Parathyroid adenoma (tissue), 2 donors: ENCODE measurements at regions not wholly inside any gene's neighbourhood (a gene's known extent, or its start where the extent isn't known, plus 50 kb on each side); places are given as distances from the start of the nearest gene placed in this dataset.

ENCODE experiments used
- H2AFZ ChIP-seq: fragments of 300-600 bp; sonication (generic); one replicate; pipeline ENCODE4 v1.7.0; 2017; ENCODE audit warnings: antibody characterized with exemption, mild to moderate bottlenecking
- H3K27ac ChIP-seq: fragments of 300-600 bp; sonication (generic); one replicate; pipeline ENCODE4 v1.7.0; 2017
- H3K27me3 ChIP-seq: fragments of 300-600 bp; sonication (generic); one replicate; pipeline ENCODE4 v1.7.0; 2017; ENCODE audit warnings: low read length; ENCODE audit not compliant: control insufficient read depth, insufficient read depth
- H3K36me3 ChIP-seq: fragments of 300-600 bp; sonication (generic); one replicate; pipeline ENCODE4 v1.7.0; 2017; ENCODE audit warnings: low read length; ENCODE audit not compliant: control insufficient read depth, insufficient read depth
- H3K4me1 ChIP-seq: fragments of 300-600 bp; sonication (generic); one replicate; pipeline ENCODE4 v1.7.0; 2017; ENCODE audit warnings: control low read depth
- H3K4me2 ChIP-seq: fragments of 300-600 bp; sonication (generic); one replicate; pipeline ENCODE4 v1.7.0; 2017; ENCODE audit warnings: low read length
- H3K4me3 ChIP-seq: fragments of 300-600 bp; sonication (generic); one replicate; pipeline ENCODE4 v1.7.0; 2017; ENCODE audit warnings: low read depth, low read length
- H3K79me2 ChIP-seq: fragments of 300-600 bp; sonication (generic); one replicate; pipeline ENCODE4 v1.7.0; 2017; ENCODE audit warnings: control low read depth
- H3K9ac ChIP-seq: fragments of 300-600 bp; sonication (generic); one replicate; pipeline ENCODE4 v1.7.0; 2017; ENCODE audit warnings: mild to moderate bottlenecking
- H3K9me3 ChIP-seq: fragments of 300-600 bp; sonication (generic); one replicate; pipeline ENCODE4 v1.7.0; 2017; ENCODE audit warnings: low read length; ENCODE audit not compliant: control insufficient read depth
- TF ChIP-seq, protein P1 (sequence below): fragments of 300-600 bp; sonication (generic); IDR thresholded peaks from one replicate; pipeline ENCODE4 v1.7.0; 2017; ENCODE audit warnings: antibody characterized with exemption, mild to moderate bottlenecking
- donor health status: primary hyperparathyroidism.

DNA sequence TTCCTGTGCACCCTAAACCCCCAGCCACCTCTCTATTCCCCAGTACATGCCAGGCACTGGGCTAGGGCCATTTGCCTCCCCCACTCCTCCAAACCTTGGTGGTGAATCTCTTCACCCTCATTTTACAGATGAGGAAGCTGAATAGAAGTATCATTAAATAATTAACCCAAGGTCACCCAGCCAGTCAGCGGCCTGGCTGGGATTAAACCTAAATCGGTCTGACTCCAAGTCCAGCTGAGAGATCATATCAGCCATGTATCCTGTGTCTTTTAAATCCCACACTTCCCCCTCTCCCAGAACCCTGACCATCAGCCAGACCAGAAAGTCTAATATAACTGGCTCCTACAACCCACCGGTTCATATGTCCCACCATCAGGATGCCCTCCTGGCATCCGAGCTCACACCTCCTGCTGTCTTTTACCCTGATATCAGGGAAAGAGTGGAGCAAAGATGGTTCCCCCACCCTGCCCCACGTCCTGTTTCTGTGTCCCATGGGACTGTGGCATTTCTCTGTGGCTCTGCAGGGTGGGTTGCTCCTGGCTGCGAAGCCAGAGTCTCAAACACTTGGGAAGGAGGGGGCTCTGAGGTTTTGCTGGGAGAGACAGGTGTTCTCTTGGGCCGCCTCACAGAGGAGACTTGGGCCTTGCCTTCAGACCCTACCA is 145.3 kb downstream of the VEGFA start:
- no peak overlapping the region for H3K4me3 ChIP-seq
- H3K36me3 ChIP-seq: no peaks in the 10 kb centered on the region
- H3K27ac ChIP-seq: no peak overlapping the region
- no peaks in the 10 kb centered on the region for H3K4me1 ChIP-seq
- H3K79me2 ChIP-seq: no peaks in the 10 kb centered on the region
- H3K9me3 ChIP-seq: no peaks in the 10 kb centered on the region
- H3K4me2 ChIP-seq: no peak overlapping the region
- TF ChIP-seq, protein P1, sequence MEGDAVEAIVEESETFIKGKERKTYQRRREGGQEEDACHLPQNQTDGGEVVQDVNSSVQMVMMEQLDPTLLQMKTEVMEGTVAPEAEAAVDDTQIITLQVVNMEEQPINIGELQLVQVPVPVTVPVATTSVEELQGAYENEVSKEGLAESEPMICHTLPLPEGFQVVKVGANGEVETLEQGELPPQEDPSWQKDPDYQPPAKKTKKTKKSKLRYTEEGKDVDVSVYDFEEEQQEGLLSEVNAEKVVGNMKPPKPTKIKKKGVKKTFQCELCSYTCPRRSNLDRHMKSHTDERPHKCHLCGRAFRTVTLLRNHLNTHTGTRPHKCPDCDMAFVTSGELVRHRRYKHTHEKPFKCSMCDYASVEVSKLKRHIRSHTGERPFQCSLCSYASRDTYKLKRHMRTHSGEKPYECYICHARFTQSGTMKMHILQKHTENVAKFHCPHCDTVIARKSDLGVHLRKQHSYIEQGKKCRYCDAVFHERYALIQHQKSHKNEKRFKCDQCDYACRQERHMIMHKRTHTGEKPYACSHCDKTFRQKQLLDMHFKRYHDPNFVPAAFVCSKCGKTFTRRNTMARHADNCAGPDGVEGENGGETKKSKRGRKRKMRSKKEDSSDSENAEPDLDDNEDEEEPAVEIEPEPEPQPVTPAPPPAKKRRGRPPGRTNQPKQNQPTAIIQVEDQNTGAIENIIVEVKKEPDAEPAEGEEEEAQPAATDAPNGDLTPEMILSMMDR: no peak
- no peak overlapping the region for H2AFZ ChIP-seq
- no peak overlapping the region for H3K9ac ChIP-seq
- H3K27me3 ChIP-seq: no peaks in the 10 kb centered on the region

DNA sequence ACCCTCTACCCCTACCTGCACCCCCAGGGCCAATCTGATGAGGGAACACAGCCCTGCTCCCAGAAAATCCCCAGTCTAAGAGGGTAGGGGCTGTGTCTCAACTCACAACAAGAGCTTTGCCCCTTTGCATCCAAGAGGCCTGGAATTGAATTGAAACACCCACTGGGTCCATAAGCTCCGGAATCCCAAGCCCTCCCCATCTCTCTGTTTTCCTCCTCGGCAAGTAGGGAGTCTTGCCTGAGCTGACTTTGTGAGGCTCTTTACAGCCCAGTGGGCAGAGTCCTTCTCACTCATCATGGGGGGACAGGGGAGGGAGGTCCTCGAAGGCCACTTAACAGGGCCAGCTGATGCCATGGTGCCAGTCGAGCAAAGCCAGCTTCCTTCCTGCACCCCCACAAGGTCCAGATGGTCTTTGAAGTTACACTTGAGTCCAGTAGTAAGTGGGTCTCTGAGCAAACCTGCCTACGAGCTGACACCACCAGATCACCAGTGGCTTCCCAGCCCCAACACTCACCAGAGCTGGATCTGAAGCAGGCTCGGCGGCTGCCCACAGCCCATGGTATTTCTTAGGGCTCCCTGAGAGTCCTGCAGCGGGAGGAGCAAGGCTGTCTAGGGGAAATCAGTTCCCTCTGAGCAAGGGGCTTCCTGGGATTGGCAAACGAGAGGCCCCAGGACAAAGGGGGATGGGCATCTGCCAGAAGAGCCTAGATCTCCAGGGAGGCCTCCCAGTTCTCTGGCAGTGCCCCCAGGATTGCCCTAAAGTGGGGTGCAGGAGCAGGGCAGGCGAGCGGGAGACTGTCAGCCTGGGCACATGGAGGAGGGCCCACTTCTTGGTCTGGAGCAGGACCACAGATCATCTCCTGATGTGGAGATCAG is 144.5 kb downstream of the VEGFA start:
- TF ChIP-seq, protein P1: no peak
- Histone ChIP-seq H3K4me2 (no peak overlapping the region), H2AFZ (no peak overlapping the region), H3K27ac (no peak overlapping the region), H3K36me3 (no peaks in the 10 kb centered on the region), H3K79me2 (no peaks in the 10 kb centered on the region), H3K9me3 (no peaks in the 10 kb centered on the region), H3K27me3 (no peaks in the 10 kb centered on the region), H3K9ac (no peak overlapping the region), H3K4me3 (no peak overlapping the region), H3K4me1 (no peaks in the 10 kb centered on the region)

DNA sequence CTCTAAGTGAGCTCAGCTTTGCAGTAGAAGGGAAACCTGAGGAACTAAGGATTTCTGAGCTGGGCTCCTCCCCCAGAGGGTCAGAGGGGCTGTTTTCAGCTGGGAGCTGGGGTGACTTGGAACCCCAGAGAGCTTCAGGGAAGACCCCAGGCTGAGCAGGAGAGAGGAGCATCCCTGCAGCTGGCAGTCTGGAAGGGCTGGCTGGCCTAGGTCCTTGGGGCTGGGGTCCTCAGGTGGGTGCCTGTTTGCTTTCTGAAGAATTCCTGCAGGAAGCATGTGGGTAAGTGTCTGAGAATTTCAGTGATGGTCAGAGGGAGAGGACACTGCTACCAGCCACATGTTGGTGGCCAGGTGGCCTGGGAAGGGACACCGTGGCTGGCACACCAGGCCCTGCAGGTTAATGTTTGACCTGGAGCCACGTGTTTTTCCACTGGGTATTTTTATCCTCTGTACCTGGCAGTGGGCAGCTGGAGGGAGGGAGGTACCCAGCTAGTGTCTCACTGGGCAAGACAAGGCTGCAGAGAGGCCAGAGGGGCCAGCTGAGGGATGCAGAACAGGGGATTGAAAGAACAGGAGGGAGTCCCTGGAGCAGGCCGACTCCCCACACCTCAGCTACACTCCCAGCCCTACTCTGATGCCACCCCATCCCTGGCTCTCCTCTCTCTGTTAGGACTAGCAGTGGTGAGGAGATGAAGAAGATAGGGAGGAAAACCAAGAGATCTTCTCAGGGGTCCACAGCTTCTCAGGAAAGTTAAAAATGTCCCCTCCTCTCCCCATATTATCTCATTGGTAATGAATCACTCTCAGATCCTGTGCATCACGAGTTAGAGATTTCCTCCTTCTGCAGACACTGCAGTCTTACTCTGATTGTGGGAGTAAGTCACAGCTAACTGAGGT is 143.6 kb downstream of the VEGFA start:
- Histone ChIP-seq H3K36me3 (no peaks in the 10 kb centered on the region), H3K9me3 (no peaks in the 10 kb centered on the region), H3K27ac (no peak overlapping the region), H3K4me1 (no peaks in the 10 kb centered on the region), H3K4me3 (no peak overlapping the region), H3K27me3 (no peaks in the 10 kb centered on the region), H3K4me2 (no peak overlapping the region), H2AFZ (no peak overlapping the region), H3K9ac (no peak overlapping the region), H3K79me2 (no peaks in the 10 kb centered on the region)
- TF ChIP-seq, protein P1: no peak

DNA sequence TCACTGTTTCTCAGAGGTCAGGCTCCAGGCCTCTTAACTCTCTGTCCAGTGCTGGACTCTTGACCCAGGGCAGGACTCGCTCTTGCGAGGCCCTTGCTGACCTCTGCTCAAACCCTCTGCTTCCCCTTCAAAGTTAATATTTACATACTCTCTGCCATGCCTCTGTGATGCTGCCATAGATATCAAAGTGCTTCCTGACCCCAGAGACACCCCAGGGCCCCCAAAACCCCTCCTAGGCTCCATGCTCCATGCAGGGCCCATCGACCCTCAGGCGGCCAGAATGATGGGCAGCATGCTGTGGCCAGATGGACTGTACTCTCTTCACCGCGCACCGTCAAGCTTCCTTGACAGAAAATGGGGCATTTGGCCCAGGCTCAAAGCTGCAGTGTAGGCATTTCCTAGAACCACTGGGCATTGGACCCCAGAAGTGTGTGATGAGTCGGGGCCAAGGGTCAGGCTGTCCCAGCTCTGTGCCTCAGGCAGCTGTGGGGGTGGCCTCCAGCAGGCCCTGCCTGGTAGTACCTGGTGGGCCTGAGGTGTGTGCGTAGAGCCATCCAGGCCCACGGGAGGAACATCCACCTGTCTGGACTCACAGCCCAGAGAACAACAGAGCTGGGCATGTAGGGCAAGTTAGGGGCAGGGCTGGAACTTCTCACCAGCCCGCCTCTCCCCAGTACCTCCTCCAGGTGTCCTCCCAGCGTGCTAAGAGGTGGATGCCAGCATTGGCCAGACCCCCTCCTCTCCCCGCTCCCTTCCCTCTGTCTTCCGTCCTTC is 142.8 kb downstream of the VEGFA start:
- H3K27me3 ChIP-seq: no peaks in the 10 kb centered on the region
- no peak overlapping the region for H3K4me2 ChIP-seq
- H3K36me3 ChIP-seq: no peaks in the 10 kb centered on the region
- H3K4me1 ChIP-seq: no peaks in the 10 kb centered on the region
- TF ChIP-seq, protein P1: no peak
- H3K9me3 ChIP-seq: no peaks in the 10 kb centered on the region
- H3K4me3 ChIP-seq: no peak overlapping the region
- no peak overlapping the region for H3K9ac ChIP-seq
- H2AFZ ChIP-seq: no peak overlapping the region
- no peak overlapping the region for H3K27ac ChIP-seq
- no peaks in the 10 kb centered on the region for H3K79me2 ChIP-seq
